ENCODE measurements at regions not wholly inside any gene's neighbourhood (a gene's known extent, or its start where the extent isn't known, plus 50 kb on each side); places are given as distances from the start of the nearest gene placed in this dataset.

DNA sequence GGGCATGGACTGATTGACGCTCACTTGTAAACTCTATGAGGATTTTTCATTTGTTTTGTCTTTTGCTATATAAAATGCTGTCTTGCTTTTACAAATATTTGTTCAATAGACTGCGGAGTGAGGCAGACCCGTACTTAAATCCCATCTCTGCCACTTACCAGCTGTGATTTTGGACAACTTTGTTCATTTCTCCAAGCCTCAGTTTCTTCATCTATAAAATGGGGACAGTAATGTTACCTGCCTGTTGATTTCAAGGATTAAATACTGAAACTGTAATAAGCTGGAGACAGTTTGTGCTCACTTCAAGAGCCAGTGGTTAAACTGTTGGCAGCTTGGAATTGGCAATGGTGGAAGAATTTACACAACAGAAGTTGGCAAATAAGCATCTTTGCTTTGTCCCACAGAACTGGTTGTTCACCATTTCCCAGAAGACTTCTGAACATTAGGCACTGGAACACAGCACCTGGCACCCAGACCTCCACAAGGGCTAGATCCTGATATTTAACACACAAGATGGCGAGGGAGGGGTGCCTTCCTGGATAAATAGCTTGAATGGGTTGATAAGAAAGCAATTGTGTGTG is 479.2 kb downstream of the QKI start:
- H3K36me3 Mint-ChIP-seq (ENCODE audit: unreplicated experiment): no peaks in the 10 kb centered on the region
- H3K9me3 Mint-ChIP-seq (ENCODE audit: unreplicated experiment): no peaks in the 10 kb centered on the region
- H3K4me3 Mint-ChIP-seq (ENCODE audit: unreplicated experiment): no peak overlapping the region
- DNase-seq (ENCODE audit: extremely low spot score, unreplicated experiment): no peak
- H3K27ac Mint-ChIP-seq (ENCODE audit: unreplicated experiment): no peak overlapping the region
- no peaks in the 10 kb centered on the region for H3K4me1 Mint-ChIP-seq (ENCODE audit: unreplicated experiment)
- no peaks in the 10 kb centered on the region for H3K27me3 Mint-ChIP-seq (ENCODE audit: unreplicated experiment)
- TF ChIP-seq, protein P1, sequence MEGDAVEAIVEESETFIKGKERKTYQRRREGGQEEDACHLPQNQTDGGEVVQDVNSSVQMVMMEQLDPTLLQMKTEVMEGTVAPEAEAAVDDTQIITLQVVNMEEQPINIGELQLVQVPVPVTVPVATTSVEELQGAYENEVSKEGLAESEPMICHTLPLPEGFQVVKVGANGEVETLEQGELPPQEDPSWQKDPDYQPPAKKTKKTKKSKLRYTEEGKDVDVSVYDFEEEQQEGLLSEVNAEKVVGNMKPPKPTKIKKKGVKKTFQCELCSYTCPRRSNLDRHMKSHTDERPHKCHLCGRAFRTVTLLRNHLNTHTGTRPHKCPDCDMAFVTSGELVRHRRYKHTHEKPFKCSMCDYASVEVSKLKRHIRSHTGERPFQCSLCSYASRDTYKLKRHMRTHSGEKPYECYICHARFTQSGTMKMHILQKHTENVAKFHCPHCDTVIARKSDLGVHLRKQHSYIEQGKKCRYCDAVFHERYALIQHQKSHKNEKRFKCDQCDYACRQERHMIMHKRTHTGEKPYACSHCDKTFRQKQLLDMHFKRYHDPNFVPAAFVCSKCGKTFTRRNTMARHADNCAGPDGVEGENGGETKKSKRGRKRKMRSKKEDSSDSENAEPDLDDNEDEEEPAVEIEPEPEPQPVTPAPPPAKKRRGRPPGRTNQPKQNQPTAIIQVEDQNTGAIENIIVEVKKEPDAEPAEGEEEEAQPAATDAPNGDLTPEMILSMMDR (IDR thresholded peaks at IDR 0.05): no peak

DNA sequence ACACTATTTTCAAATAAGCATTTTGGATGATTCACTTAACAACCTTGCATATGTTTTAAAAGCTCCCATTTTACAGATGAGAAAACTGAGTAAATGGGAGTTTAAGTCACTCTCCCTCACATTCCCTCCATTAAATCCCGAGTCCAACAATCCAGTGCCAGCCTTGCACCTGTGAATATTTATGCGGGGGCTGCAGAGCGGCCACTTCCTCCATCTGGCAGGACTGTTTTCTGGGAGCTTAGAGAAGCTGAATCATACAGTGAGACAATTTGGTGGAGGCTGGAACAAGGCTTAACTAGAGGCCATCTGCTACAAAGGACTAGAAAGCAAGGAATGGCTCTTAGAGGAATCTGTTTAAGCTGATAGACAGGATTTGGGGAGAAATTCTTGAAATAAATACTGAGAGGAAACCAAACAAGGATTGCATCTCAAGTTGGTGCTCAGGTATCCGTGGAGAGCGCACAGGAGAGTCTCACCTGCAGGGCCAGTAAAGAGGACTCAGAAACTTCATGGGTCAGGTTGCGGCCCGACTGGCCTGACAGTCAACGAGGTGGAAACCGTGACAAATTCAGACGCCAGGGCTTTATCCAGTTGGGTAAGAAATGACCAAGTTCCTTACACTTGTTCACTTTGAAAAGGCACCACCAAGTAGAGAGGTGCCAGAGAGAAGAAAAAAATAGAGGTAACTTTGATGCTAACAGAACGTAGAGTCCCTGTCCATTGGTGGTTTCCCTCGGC is 478.5 kb downstream of the QKI start:
- H3K27ac Mint-ChIP-seq (ENCODE audit: unreplicated experiment): no peak overlapping the region
- DNase-seq (ENCODE audit: extremely low spot score, unreplicated experiment): no peak
- peaks cover 7% of the 10 kb centered on the region for H3K9me3 Mint-ChIP-seq (ENCODE audit: unreplicated experiment)
- no peaks in the 10 kb centered on the region for H3K36me3 Mint-ChIP-seq (ENCODE audit: unreplicated experiment)
- no peaks in the 10 kb centered on the region for H3K27me3 Mint-ChIP-seq (ENCODE audit: unreplicated experiment)
- H3K4me1 Mint-ChIP-seq (ENCODE audit: unreplicated experiment): no peaks in the 10 kb centered on the region
- TF ChIP-seq, protein P1 (IDR thresholded peaks at IDR 0.05): no peak
- no peak overlapping the region for H3K4me3 Mint-ChIP-seq (ENCODE audit: unreplicated experiment)

DNA sequence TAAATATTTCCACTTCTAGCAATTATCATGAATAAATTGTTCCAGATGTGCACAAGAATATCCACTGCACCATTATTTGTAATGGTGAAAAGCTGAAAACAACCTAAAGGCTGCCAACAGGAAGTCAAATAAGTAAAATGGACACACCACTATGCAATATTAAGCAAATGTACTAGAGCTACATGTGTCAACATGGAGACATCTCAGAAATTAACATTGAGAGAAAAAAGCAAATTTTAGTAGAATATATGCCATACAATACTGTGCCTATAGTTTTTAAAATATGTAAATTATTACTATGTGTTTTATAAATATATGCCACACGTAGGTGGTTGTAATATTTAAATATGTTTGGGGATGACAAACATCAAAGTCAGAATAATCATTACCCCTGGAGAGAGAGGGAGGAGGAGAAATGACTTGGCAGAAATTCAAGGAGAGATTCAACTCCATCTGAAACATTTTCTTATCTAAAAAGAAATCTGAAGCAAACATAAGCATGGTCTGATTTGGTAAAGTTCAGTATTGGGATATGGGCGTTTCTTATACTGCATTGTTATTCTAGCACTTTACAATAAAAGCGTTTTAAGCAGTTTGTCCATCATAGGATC is 475.5 kb downstream of the QKI start:
- no peak for DNase-seq (ENCODE audit: extremely low spot score, unreplicated experiment)
- no peaks in the 10 kb centered on the region for H3K4me1 Mint-ChIP-seq (ENCODE audit: unreplicated experiment)
- H3K9me3 Mint-ChIP-seq (ENCODE audit: unreplicated experiment): peaks cover 9% of the 10 kb centered on the region
- TF ChIP-seq, protein P1 (IDR thresholded peaks at IDR 0.05): no peak
- no peaks in the 10 kb centered on the region for H3K36me3 Mint-ChIP-seq (ENCODE audit: unreplicated experiment)
- no peaks in the 10 kb centered on the region for H3K27me3 Mint-ChIP-seq (ENCODE audit: unreplicated experiment)
- H3K4me3 Mint-ChIP-seq (ENCODE audit: unreplicated experiment): no peak overlapping the region
- no peak overlapping the region for H3K27ac Mint-ChIP-seq (ENCODE audit: unreplicated experiment)

DNA sequence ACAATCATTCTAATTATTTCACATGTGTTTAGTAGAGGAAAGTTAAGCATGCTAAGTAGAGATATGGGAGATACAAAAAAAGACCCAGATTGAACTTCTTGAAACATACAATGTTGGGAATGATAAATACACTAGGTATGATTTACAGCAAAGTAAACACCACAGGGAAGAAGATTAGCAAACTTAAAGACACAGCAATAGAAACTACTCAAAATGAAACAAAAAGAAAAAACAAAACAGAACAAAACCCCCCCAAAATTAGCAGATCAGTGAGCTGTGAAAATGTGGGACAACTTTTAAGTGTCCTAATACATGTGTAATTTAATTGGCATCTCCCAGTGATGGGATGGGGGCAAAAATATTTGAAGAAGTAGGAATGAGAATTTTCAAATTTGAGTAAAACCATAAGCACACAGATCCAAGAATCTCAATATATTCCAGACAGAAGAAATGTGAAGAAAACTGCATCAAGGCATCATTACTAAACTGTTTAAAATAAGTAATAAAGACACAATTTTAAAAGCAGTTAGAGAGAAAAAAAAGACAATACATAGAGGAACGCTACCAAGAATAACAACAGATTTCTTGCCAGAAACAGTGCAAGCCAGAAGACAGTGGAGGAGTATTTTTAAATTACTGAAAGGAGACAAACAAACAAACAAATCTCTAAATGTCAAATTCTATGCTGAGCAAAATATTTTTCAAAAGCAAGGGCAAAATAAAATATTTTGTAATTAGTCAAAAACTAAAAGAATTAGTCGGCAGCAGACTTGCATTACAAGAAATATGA is 473.7 kb downstream of the QKI start:
- no peak for DNase-seq (ENCODE audit: extremely low spot score, unreplicated experiment)
- H3K9me3 Mint-ChIP-seq (ENCODE audit: unreplicated experiment): peaks cover 13% of the 10 kb centered on the region
- H3K36me3 Mint-ChIP-seq (ENCODE audit: unreplicated experiment): no peaks in the 10 kb centered on the region
- TF ChIP-seq, protein P1 (IDR thresholded peaks at IDR 0.05): no peak
- no peak overlapping the region for H3K27ac Mint-ChIP-seq (ENCODE audit: unreplicated experiment)
- no peaks in the 10 kb centered on the region for H3K27me3 Mint-ChIP-seq (ENCODE audit: unreplicated experiment)
- no peak overlapping the region for H3K4me3 Mint-ChIP-seq (ENCODE audit: unreplicated experiment)
- H3K4me1 Mint-ChIP-seq (ENCODE audit: unreplicated experiment): no peaks in the 10 kb centered on the region
